Hepatocyte (in vitro differentiated cells): ENCODE measurements at regions not wholly inside any gene's neighbourhood (a gene's known extent, or its start where the extent isn't known, plus 50 kb on each side); places are given as distances from the start of the nearest gene placed in this dataset.

Source experiments
- DNase-seq: peaks from one replicate; pipeline ENCODE4 v3.0.0-alpha.2; 2016; ENCODE audit warnings: low spot score
- H2AFZ ChIP-seq: fragments of 200-600 bp; sonication (generic); 2 replicates; pipeline ENCODE4 v1.6.0; 2016; ENCODE audit warnings: antibody characterized with exemption, mild to moderate bottlenecking
- H3K27ac ChIP-seq: fragments of 200-600 bp; sonication (generic); 2 replicates; pipeline ENCODE4 v1.5.1; 2016; ENCODE audit warnings: mild to moderate bottlenecking
- H3K27me3 ChIP-seq: fragments of 200-600 bp; sonication (generic); 2 replicates; pipeline ENCODE4 v1.6.1; 2016
- H3K36me3 ChIP-seq: fragments of 200-600 bp; sonication (generic); replicated peaks from 2 replicates; pipeline ENCODE4 v1.5.1; 2016; ENCODE audit warnings: low read depth; ENCODE audit not compliant: insufficient read depth
- H3K4me1 ChIP-seq: fragments of 200-600 bp; sonication (generic); 2 replicates; pipeline ENCODE4 v1.5.1; 2016; ENCODE audit warnings: mild to moderate bottlenecking, moderate library complexity; ENCODE audit not compliant: insufficient read depth
- H3K4me2 ChIP-seq: fragments of 200-600 bp; sonication (generic); 2 replicates; pipeline ENCODE4 v1.6.0; 2016
- H3K4me3 ChIP-seq: fragments of 200-600 bp; sonication (generic); 2 replicates; pipeline ENCODE4 v1.5.1; 2016; ENCODE audit warnings: mild to moderate bottlenecking
- H3K79me2 ChIP-seq: fragments of 200-600 bp; sonication (generic); 2 replicates; pipeline ENCODE4 v1.6.0; 2017; ENCODE audit warnings: mild to moderate bottlenecking
- H3K9me2 ChIP-seq: fragments of 200-600 bp; sonication (generic); replicated peaks from 2 replicates; pipeline ENCODE4 v1.6.0; 2017; ENCODE audit warnings: mild to moderate bottlenecking; ENCODE audit not compliant: insufficient read depth
- H3K9me3 ChIP-seq: fragments of 200-600 bp; sonication (generic); 2 replicates; pipeline ENCODE4 v1.5.1; 2016; ENCODE audit warnings: low read depth, mild to moderate bottlenecking
- H4K20me1 ChIP-seq: fragments of 200-600 bp; sonication (generic); 2 replicates; pipeline ENCODE4 v1.6.0; 2016; ENCODE audit warnings: mild to moderate bottlenecking; ENCODE audit not compliant: insufficient read depth, poor library complexity, severe bottlenecking
- CTCF ChIP-seq: fragments of 200-600 bp; sonication (generic); IDR thresholded peaks from 2 replicates; pipeline ENCODE4 v1.5.1; 2016; ENCODE audit warnings: antibody characterized with exemption, mild to moderate bottlenecking; ENCODE audit not compliant: poor library complexity
- EZH2 ChIP-seq: fragments of 200-600 bp; sonication (generic); IDR thresholded peaks from 2 replicates; pipeline ENCODE4 v1.6.1; 2016; ENCODE audit warnings: antibody characterized with exemption, mild to moderate bottlenecking, borderline replicate concordance
- EZH2phosphoT487 ChIP-seq: fragments of 200-600 bp; sonication (generic); IDR thresholded peaks from one replicate; pipeline ENCODE4 v1.6.1; 2018; ENCODE audit warnings: antibody characterized with exemption, mild to moderate bottlenecking, low read depth, moderate library complexity; ENCODE audit not compliant: unreplicated experiment, severe bottlenecking
- WGBS: methylation state at CpG from one replicate; pipeline ENCODE4 v1.1.6; 2016; ENCODE audit warnings: low lambda C conversion rate; ENCODE audit errors: missing lambda C conversion rate; 5-methylcytosine and 5-hydroxymethylcytosine counted together

- no peak overlapping the region for H3K4me3 ChIP-seq
- no peaks in the 10 kb centered on the region for H4K20me1 ChIP-seq
- no peak overlapping the region for H2AFZ ChIP-seq
- 100% methylated on average over 1 of the region's 1 CpG for WGBS
- H3K79me2 ChIP-seq = no peaks in the 10 kb centered on the region
- peaks cover 13% of the 10 kb centered on the region for H3K4me1 ChIP-seq
- peak overlapping the region; percentile 61 for H3K27ac ChIP-seq
- H3K9me2 ChIP-seq = no peaks in the 10 kb centered on the region
- no peaks in the 10 kb centered on the region for H3K9me3 ChIP-seq
- H3K27me3 ChIP-seq = no peaks in the 10 kb centered on the region
- no peaks in the 10 kb centered on the region for H3K36me3 ChIP-seq
- no peak for DNase-seq
- H3K4me2 ChIP-seq = no peak overlapping the region
- TF ChIP-seq EZH2phosphoT487 (no peak), CTCF (no peak)
Observed at GRCh38 chr10:44237364-44238049, 147.4 kb downstream of the CXCL12 start.

GRCh38 chr10:44235363-44235762 lies 149.5 kb downstream of the CXCL12 start:
- peaks cover 13% of the 10 kb centered on the region for H3K4me1 ChIP-seq
- no peak overlapping the region for H3K4me3 ChIP-seq
- H2AFZ ChIP-seq = no peak overlapping the region
- no peak for DNase-seq
- TF ChIP-seq EZH2phosphoT487 = no peak
- H3K27me3 ChIP-seq = no peaks in the 10 kb centered on the region
- no peak overlapping the region for H3K27ac ChIP-seq
- H4K20me1 ChIP-seq = no peaks in the 10 kb centered on the region
- 95% methylated on average over 5 of the region's 5 CpGs for WGBS
- H3K36me3 ChIP-seq = no peaks in the 10 kb centered on the region
- H3K9me2 ChIP-seq = no peaks in the 10 kb centered on the region
- no peaks in the 10 kb centered on the region for H3K79me2 ChIP-seq
- no peak overlapping the region for H3K4me2 ChIP-seq
- H3K9me3 ChIP-seq = no peaks in the 10 kb centered on the region

- WGBS = 75% methylated on average over 3 of the region's 3 CpGs
- H2AFZ ChIP-seq = peak overlapping the region; percentile 31
- H3K4me1 ChIP-seq = peaks cover 13% of the 10 kb centered on the region
Observed at GRCh38 chr10:44234483-44234875, 150.4 kb downstream of the CXCL12 start.

More at GRCh38 chr10:44234483-44234875, 150.4 kb downstream of the CXCL12 start:
- TF ChIP-seq EZH2 (no peak), CTCF (no peak), EZH2phosphoT487 (no peak)
- Histone ChIP-seq H3K27me3 (no peaks in the 10 kb centered on the region), H3K9me2 (no peaks in the 10 kb centered on the region), H3K4me3 (no peak overlapping the region), H3K36me3 (no peaks in the 10 kb centered on the region), H3K27ac (peak overlapping the region; percentile 62), H4K20me1 (no peaks in the 10 kb centered on the region), H3K79me2 (no peaks in the 10 kb centered on the region), H3K4me2 (peak overlapping the region; percentile 67), H3K9me3 (no peaks in the 10 kb centered on the region)
- no peak for DNase-seq
